HG02610 (cell line): ENCODE measurements at regions not wholly inside any gene's neighbourhood (a gene's known extent, or its start where the extent isn't known, plus 50 kb on each side); places are given as distances from the start of the nearest gene placed in this dataset.

Experiments
- ATAC-seq: cut with Tn5 transposase; IDR thresholded peaks from one replicate; pipeline ENCODE4 v1.9.1; 2021; ENCODE audit warnings: mild to moderate bottlenecking, moderate library complexity; ENCODE audit not compliant: unreplicated experiment

DNA sequence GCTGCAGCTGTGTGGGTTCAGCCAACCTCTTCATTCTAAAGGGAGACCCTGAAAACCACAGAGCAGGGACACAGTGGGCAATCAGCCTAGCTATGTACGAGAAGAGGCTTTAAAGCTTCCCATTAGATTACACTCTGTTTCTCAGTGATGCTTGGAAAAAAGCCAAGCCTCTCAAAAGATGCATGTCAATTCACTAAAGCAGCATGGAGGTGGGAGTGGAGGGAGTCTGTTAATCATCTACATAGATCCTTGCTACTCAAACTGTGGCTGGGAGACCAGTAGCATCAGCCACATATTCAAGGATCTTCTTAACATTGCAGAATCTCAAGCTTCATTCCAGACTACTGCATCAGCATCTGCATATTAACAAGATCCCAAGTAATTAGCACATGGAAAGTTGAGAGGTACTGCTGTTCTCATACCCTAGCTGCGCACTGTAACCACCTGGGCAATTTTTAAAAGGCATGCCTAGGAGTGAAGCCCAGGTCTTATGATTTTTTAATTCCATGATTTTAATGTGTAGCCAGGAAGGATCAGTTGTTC lies 305.9 kb downstream of the PMP22 start:
- ATAC-seq = no peak

DNA sequence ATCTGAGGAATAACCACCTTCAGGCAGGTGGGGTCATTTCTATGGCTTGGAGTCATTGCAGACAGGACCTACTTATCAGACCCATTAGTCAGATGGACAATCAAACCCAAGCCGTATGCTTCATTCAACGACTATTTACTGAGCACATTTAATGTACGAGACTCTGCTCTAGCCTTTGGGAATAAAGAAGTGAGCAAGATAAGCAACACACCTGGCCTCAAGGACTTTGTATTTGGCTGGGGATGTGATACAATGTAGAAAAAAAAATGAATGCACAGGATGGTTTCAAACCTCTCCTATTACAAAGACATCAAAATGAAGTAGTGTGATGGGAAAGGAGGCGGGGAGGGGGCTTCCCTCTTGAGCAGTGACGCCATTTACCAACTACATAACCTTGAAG lies 311.7 kb downstream of the PMP22 start:
- no peak for ATAC-seq

DNA sequence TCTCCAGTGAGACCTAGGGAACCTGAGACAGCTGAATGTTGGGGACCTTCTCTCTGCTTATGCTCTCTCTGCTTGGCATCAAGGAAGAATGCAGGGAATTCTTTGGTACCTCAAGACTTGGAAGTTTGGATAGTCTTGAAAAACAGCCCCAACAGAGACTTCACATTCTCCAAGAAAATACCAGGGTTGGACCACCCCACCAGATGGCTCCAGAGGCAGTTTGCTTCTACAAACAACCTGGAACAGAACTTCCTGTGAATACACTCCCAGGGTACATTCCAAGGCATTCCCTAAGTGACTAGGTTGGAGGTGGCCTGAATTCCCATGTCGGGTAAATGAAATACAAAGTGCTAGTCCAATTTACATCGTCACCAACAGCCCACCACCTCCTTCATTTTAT lies 314.4 kb downstream of the PMP22 start:
- ATAC-seq = no peak

DNA sequence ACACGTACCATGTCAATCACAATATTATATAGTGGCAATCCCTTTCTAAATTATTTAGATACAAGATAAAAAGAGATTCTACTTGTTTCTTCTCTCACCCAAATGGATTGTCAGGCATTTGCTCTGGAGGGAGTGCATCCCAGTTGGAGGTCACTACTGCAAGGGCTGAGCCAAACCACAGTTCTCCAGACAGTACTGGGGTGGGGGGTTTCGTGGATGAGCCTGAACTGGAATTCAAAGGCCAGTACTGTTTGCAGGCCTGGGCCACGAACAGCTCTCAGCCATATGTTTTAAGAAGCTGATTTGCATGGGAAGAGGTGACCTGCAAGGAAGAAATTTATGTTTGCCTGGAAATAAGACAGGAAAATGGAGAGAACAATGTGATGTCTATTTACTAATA lies 314.9 kb downstream of the PMP22 start:
- ATAC-seq = no peak

- ATAC-seq = no peak
Measured at GRCh38 chr17:14947671-14948070, 317.5 kb downstream of the PMP22 start.

- ATAC-seq = no peak
Measured at GRCh38 chr17:14946481-14946880, 318.6 kb downstream of the PMP22 start.

DNA sequence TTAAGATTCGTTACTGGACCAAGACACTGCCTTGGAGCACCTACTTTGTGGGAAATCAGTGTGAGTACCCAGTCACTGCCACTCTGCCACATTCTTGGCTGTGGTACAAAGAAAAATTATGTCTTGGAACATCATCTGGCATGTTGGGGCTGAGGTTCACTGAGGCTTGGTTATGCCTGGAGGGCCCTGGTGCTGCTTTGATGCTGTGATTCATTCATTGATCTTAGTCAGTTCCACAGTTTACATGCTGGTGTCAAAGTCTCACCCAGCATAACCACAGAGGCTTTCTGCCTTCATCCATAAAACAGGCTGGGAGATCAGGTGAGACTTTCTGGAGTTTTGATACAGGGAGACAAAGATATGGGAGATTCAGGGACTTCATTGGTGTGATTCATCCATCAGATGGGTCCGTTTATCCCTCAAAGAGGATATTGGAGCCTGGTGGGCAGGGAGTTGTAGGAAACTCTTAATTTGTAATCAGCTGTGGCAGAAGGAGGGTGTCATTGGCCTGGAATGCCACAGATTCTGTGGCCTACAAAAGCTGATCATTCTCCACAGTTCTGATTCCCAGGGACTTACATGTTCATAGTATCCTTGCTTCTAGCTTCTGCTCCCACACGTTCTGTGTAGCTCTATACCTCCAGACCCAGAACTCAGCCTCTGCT lies 322.5 kb downstream of the PMP22 start:
- ATAC-seq = no peak

GRCh38 chr17:14940938-14941265 lies 324.2 kb downstream of the PMP22 start:
- ATAC-seq = no peak

- no peak for ATAC-seq
Measured at GRCh38 chr17:14940108-14940937, 324.8 kb downstream of the PMP22 start.

DNA sequence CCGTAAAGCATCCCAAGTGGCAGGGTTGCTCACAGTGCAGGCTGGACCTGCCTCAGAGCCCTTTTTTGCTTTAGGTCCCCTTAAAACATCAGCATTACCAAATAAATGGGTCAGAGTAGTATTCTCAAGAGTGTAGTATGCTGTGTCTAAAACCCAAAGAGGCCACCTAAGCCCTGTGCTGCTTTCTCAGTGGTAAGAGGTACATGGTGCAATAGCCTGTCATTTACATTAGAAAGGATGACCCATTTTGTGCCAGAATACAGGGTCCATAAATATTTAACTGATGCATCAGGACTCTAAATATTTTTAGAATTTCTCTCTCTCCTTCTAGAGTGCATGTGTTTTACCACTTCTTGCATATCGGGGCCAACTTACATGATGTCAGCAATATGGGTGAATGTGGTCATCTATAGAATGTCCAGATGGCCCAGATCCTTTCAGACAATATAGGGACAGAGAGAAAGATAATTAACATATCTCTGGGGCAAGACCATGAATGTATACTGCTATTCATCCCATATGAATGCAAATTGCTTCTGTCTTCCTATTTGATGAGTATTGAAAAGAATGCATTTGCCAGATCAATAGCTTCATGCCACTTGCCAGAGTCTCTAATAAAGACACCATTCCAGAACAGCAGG lies 329.2 kb downstream of the PMP22 start:
- ATAC-seq = no peak

DNA sequence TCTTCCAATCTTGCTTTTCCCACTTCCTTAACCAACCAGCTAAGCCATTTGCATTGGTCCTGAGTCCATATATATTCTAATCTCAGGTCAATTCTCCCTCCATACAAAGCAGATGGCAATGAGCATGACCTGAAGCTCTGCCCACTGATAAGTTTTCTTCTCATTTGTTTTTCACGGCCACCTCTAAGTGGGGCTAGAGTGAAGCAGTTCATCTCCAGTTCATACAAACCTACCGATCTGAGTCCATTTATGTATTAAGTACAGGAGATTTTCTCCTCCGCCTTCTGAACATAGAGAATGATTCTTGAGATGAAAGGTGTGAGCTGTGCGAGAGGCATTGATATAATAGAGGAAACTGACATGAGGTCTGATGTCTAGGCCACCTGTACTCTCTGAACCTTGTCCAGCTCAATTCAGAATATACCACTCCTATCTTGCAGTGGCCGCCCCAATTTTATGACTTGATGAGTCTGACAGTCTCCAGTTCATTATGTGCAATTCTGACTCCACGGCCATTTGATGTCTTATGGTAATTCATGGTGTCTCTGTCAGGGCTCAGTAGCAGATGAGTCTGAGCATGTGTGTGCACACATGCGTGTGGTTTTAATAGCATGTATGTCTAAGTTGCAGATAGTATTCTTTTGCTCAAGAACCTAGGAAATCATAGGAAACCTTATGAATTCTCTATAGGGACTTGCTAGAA lies 329.8 kb downstream of the PMP22 start:
- no peak for ATAC-seq

DNA sequence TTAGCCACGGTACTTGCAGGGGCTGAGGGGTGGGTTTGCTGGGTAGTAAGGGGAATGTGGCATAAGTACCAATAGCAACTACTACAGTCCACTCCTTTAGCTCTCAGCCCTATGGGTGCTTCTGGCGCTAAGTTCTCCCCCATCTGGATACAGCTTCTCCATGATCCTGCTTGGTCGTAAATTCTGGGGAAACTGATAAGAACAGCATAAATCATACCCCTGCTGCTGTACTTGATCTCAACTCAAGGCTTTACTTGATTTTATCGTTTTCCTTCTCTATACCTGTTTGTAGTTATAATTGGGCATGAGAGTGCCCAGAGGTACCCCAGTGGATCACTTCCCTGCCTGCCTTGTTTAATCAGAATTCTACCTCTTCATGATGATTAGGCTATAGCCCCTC lies 331.4 kb downstream of the PMP22 start:
- no peak for ATAC-seq

- ATAC-seq = no peak
Measured at GRCh38 chr17:14926526-14927122, 338.5 kb downstream of the PMP22 start.

DNA sequence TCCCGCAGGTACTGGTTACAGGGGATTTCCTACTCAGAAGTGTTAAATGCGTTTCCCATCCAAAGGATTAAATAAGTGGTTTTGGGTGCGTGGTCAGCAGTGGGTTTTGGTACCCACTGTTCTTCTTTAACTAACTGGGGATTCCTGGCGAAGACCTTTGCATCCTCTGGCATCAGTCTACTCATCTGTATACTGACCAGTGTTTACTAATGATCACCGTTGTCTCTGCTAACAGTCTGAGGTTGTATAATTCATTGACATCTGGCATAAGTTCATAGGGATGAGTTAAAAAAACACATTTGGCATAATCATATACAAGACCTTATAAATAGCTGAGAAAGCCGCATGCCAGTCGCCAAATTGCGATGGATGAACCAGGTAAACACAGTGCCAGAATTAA lies 339.1 kb downstream of the PMP22 start:
- ATAC-seq = no peak

DNA sequence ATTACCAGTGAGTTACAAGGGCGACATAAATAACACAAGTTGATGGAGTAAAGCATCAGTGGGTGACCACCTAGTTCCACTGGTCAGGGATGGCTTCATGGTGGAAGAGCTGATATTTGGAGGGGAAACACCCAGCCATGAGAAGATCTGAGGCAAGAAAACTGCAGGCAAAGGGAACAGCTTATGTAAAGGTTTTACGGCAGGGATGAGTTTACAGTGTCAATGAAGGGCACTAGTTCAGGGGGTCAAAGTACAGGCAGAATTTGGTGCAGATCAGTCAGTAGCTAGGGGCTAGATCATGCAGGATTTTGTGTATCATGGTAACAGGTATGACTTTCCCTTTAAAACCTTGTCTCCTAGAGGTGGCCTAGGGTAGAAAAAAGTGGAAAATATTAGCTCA lies 339.6 kb downstream of the PMP22 start:
- no peak for ATAC-seq

DNA sequence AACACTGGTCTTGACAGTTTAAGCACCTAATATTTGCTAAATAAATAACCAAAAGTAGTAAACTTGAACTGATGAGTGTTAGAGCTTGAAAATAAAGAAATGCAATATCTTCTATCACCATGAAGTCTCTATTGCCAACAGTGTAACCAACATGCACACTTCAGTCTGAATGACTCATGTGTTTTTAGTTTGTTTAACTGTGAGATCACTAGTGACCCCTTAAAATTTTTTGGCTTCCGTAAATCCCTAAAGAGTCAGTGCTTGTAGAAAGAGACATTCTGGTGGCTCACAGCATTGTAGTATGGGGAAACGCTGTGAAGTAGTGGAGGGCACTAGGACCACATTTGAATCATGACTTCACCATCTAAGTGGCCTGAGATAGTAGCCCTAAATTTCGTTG lies 341.1 kb downstream of the PMP22 start:
- ATAC-seq = no peak

- ATAC-seq = no peak
Measured at GRCh38 chr17:14922411-14922810, 342.7 kb downstream of the PMP22 start.

DNA sequence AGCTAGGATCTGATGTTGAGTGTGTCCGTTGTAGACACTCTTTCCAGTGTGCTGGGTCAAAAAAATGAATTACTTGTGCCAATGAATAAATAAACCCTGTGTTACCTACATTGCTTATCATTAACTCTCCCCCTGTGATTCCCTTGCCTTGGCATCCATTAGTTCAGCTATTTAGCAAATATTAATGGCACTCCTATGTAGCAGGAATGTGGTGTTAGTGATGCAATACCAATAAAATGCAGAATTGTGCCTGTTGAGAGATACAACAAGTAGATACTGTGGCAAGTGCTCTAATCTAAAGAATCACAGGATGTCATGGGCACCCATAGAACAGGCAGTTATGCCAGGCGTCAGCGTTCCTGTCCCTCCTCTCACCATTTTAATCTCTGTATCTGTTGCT lies 343.2 kb downstream of the PMP22 start:
- ATAC-seq = no peak

DNA sequence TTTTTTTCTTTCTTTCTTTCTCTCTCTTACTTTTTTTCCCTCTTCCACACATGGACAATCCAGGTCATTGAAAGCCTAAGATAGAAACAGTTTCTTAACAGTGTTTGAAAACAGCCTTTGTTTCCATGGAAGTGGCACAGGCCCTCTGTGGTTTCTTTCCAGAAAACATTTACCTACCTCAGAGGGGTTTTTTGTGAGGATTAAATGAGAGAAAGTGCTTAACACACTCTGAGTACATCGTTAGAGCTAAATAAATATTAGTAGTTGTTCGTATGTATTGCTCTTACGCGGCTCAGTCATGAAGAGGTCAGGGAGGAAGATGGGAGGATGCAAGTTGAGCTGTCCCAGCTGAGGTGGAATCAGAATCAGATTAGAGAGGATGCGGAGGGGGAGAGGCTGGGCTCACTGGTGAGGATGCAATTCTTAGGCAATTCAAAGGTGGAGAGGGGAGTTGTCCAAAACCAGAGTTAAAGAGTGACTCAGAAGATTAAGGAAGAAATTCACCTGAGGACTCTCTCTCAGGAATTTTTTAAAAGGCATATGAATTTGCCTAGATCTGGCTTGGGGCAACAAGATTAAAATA lies 345.4 kb downstream of the PMP22 start:
- no peak for ATAC-seq

GRCh38 chr17:14919094-14919493 lies 346.0 kb downstream of the PMP22 start:
- no peak for ATAC-seq

DNA sequence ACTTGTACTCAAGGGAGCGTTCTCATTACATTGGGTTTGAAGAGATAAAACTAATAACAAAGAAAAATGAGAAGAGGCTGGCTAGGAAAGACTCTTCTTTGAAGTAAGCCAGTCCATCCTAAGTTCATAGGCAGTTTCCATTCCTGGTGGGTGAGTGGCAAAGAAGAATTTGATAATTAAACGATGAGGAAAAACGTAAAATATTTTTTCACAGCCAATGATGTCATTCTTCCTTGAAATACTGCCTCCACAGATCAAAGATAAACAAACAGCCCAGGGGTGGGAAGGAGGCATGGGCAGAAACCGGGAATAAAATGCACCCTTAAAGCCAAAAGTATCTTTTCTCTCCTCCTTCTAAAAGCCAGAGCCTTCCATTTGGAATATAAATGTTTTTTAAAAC lies 346.6 kb downstream of the PMP22 start:
- no peak for ATAC-seq
